ENCODE measurements at regions not wholly inside any gene's neighbourhood (a gene's known extent, or its start where the extent isn't known, plus 50 kb on each side); places are given as distances from the start of the nearest gene placed in this dataset.

- TF ChIP-seq EZH2 (IDR thresholded peaks at IDR 0.05; ENCODE audit: low read depth, unreplicated experiment) (no peak), NANOG (IDR thresholded peaks at IDR 0.05; ENCODE audit: borderline replicate concordance) (no peak), ZNF331 (CRISPR knock-in tag; IDR thresholded peaks at IDR 0.05; ENCODE audit: low read depth) (no peak), ZNF114 (CRISPR knock-in tag; IDR thresholded peaks at IDR 0.05) (no peak), EZH2phosphoT487 (IDR thresholded peaks at IDR 0.05; ENCODE audit: unreplicated experiment) (no peak), STAT1 (IDR thresholded peaks at IDR 0.05; ENCODE audit: unreplicated experiment) (no peak)
- TF ChIP-seq, protein P1, sequence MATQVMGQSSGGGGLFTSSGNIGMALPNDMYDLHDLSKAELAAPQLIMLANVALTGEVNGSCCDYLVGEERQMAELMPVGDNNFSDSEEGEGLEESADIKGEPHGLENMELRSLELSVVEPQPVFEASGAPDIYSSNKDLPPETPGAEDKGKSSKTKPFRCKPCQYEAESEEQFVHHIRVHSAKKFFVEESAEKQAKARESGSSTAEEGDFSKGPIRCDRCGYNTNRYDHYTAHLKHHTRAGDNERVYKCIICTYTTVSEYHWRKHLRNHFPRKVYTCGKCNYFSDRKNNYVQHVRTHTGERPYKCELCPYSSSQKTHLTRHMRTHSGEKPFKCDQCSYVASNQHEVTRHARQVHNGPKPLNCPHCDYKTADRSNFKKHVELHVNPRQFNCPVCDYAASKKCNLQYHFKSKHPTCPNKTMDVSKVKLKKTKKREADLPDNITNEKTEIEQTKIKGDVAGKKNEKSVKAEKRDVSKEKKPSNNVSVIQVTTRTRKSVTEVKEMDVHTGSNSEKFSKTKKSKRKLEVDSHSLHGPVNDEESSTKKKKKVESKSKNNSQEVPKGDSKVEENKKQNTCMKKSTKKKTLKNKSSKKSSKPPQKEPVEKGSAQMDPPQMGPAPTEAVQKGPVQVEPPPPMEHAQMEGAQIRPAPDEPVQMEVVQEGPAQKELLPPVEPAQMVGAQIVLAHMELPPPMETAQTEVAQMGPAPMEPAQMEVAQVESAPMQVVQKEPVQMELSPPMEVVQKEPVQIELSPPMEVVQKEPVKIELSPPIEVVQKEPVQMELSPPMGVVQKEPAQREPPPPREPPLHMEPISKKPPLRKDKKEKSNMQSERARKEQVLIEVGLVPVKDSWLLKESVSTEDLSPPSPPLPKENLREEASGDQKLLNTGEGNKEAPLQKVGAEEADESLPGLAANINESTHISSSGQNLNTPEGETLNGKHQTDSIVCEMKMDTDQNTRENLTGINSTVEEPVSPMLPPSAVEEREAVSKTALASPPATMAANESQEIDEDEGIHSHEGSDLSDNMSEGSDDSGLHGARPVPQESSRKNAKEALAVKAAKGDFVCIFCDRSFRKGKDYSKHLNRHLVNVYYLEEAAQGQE (IDR thresholded peaks at IDR 0.05; ENCODE audit: unreplicated experiment): no peak
- TF ChIP-seq, protein P2, sequence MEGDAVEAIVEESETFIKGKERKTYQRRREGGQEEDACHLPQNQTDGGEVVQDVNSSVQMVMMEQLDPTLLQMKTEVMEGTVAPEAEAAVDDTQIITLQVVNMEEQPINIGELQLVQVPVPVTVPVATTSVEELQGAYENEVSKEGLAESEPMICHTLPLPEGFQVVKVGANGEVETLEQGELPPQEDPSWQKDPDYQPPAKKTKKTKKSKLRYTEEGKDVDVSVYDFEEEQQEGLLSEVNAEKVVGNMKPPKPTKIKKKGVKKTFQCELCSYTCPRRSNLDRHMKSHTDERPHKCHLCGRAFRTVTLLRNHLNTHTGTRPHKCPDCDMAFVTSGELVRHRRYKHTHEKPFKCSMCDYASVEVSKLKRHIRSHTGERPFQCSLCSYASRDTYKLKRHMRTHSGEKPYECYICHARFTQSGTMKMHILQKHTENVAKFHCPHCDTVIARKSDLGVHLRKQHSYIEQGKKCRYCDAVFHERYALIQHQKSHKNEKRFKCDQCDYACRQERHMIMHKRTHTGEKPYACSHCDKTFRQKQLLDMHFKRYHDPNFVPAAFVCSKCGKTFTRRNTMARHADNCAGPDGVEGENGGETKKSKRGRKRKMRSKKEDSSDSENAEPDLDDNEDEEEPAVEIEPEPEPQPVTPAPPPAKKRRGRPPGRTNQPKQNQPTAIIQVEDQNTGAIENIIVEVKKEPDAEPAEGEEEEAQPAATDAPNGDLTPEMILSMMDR (conservative IDR thresholded peaks at IDR 0.05; ENCODE audit: low read depth in 2 of 2): no peak
- TF ChIP-seq, protein P3, sequence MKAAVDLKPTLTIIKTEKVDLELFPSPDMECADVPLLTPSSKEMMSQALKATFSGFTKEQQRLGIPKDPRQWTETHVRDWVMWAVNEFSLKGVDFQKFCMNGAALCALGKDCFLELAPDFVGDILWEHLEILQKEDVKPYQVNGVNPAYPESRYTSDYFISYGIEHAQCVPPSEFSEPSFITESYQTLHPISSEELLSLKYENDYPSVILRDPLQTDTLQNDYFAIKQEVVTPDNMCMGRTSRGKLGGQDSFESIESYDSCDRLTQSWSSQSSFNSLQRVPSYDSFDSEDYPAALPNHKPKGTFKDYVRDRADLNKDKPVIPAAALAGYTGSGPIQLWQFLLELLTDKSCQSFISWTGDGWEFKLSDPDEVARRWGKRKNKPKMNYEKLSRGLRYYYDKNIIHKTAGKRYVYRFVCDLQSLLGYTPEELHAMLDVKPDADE (IDR thresholded peaks at IDR 0.05): no peak
- Histone ChIP-seq H3K36me3 (ENCODE audit: insufficient read depth) (no peaks in the 10 kb centered on the region), H3K27ac (ENCODE audit: low read depth) (no peak overlapping the region), H3K4me2 (no peak overlapping the region), H3K9me2 (ENCODE audit: insufficient read depth) (no peaks in the 10 kb centered on the region), H3K79me2 (replicated peaks; ENCODE audit: insufficient read depth) (no peaks in the 10 kb centered on the region), H3F3A (replicated peaks; ENCODE audit: low read depth) (no peaks in the 10 kb centered on the region), H3K27me3 (ENCODE audit: insufficient read depth) (no peaks in the 10 kb centered on the region), H4K20me1 (replicated peaks; ENCODE audit: insufficient read depth) (no peaks in the 10 kb centered on the region), H3K4me3 (no peak overlapping the region), H3K4me1 (ENCODE audit: insufficient read depth) (no peaks in the 10 kb centered on the region), H2AFZ (no peak overlapping the region)
- no peak overlapping the region for H3K4me3 Mint-ChIP-seq
- H3K9me3 Mint-ChIP-seq: peaks cover 12% of the 10 kb centered on the region; the same call in 2 of the 3 replicates
- no peaks in the 10 kb centered on the region; the same call in 2 of the 3 replicates for H3K36me3 Mint-ChIP-seq (ENCODE audit: low read depth)
- no peak overlapping the region for H3K27ac Mint-ChIP-seq
- H3K27me3 Mint-ChIP-seq (ENCODE audit: insufficient read depth, low read depth, poor library complexity): no peaks in the 10 kb centered on the region
- DNase-seq (ENCODE audit: low spot score): no peak
- ATAC-seq: no peak
- H3K4me1 Mint-ChIP-seq: no peaks in the 10 kb centered on the region
These were observed 101.9 kb upstream of the CACNA2D3 start for GRCh38 chr3:54020436-54020835.

GRCh38 chr3:54014067-54014466 is 108.3 kb upstream of the CACNA2D3 start:
- no peak overlapping the region for H3K27ac ChIP-seq (ENCODE audit: low read depth)
- peaks cover 7% of the 10 kb centered on the region; the same call in 1 of the 2 replicates for H3K4me1 ChIP-seq (ENCODE audit: insufficient read depth)
- H3K9me2 ChIP-seq (ENCODE audit: insufficient read depth): no peaks in the 10 kb centered on the region
- ATAC-seq (no peak), DNase-seq (ENCODE audit: low spot score) (no peak)
- H3K36me3 ChIP-seq (ENCODE audit: insufficient read depth): no peaks in the 10 kb centered on the region
- no peaks in the 10 kb centered on the region for H3F3A ChIP-seq (replicated peaks; ENCODE audit: low read depth)
- H3K27ac Mint-ChIP-seq: no peak overlapping the region
- no peaks in the 10 kb centered on the region for H4K20me1 ChIP-seq (replicated peaks; ENCODE audit: insufficient read depth)
- H3K9me3 Mint-ChIP-seq: peaks cover 8% of the 10 kb centered on the region; the same call in 2 of the 3 replicates
- H3K36me3 Mint-ChIP-seq (ENCODE audit: low read depth): no peaks in the 10 kb centered on the region
- H3K4me3 ChIP-seq: no peak overlapping the region
- H3K79me2 ChIP-seq (replicated peaks; ENCODE audit: insufficient read depth): no peaks in the 10 kb centered on the region
- H3K4me1 Mint-ChIP-seq: peaks cover 2% of the 10 kb centered on the region; the same call in 1 of the 3 replicates
- no peaks in the 10 kb centered on the region for H3K27me3 ChIP-seq (ENCODE audit: insufficient read depth)
- 0 out of 2 replicates have a peak overlapping the region, but pooled peaks have one; percentile 40 for H2AFZ ChIP-seq
- H3K27me3 Mint-ChIP-seq (ENCODE audit: insufficient read depth, low read depth, poor library complexity): peaks cover 4% of the 10 kb centered on the region
- no peak overlapping the region for H3K4me3 Mint-ChIP-seq
- H3K4me2 ChIP-seq: no peak overlapping the region
- no peak for TF ChIP-seq STAT1 (IDR thresholded peaks at IDR 0.05; ENCODE audit: unreplicated experiment)
- TF ChIP-seq, protein P2 (conservative IDR thresholded peaks at IDR 0.05; ENCODE audit: low read depth in 2 of 2): no peak
- TF ChIP-seq ZNF114 (CRISPR knock-in tag; IDR thresholded peaks at IDR 0.05): no peak
- TF ChIP-seq, protein P3 (IDR thresholded peaks at IDR 0.05): no peak
- TF ChIP-seq ZNF331 (CRISPR knock-in tag; IDR thresholded peaks at IDR 0.05; ENCODE audit: low read depth): no peak
- TF ChIP-seq POLR2AphosphoS5 (IDR thresholded peaks at IDR 0.05; ENCODE audit: low read depth): no peak
- no peak for TF ChIP-seq JUNB (IDR thresholded peaks at IDR 0.05; ENCODE audit: unreplicated experiment)
- no peak for TF ChIP-seq EZH2phosphoT487 (IDR thresholded peaks at IDR 0.05; ENCODE audit: unreplicated experiment)
